ENCODE measurements at regions not wholly inside any gene's neighbourhood (a gene's known extent, or its start where the extent isn't known, plus 50 kb on each side); places are given as distances from the start of the nearest gene placed in this dataset.
"Not testable (repeated sequence)": the region's sequence is repeated elsewhere in the genome, so short reads cannot be mapped to it uniquely, and the experiment has no call there.

GRCh38 chr4:34309383-34309906 is 1934.9 kb downstream of the ARAP2 start:
- no peak for DNase-seq (ENCODE audit: low read depth, low spot score)
- H3K4me3 ChIP-seq (ENCODE audit: insufficient read length, low read depth): no peak overlapping the region
- no peaks in the 10 kb centered on the region for H3K4me1 ChIP-seq (ENCODE audit: insufficient read depth, insufficient read length)
- no peaks in the 10 kb centered on the region for H3K27me3 ChIP-seq (ENCODE audit: insufficient read depth, insufficient read length)
- TF ChIP-seq SUZ12 (IDR thresholded peaks at IDR 0.05; ENCODE audit: extremely low read depth, insufficient read depth, insufficient read length): no peak
- TF ChIP-seq YY1 (IDR thresholded peaks at IDR 0.05; ENCODE audit: insufficient read depth, insufficient read length): no peak
- TF ChIP-seq ZNF274 (IDR thresholded peaks at IDR 0.05; ENCODE audit: low read depth, low read length): no peak
- H3K9me3 ChIP-seq (ENCODE audit: insufficient read depth, low read length): no peaks in the 10 kb centered on the region
- no peak overlapping the region for H3K9ac ChIP-seq (ENCODE audit: insufficient read length, low read depth)
- H3K36me3 ChIP-seq (ENCODE audit: insufficient read depth, insufficient read length, low read length): no peaks in the 10 kb centered on the region

DNA sequence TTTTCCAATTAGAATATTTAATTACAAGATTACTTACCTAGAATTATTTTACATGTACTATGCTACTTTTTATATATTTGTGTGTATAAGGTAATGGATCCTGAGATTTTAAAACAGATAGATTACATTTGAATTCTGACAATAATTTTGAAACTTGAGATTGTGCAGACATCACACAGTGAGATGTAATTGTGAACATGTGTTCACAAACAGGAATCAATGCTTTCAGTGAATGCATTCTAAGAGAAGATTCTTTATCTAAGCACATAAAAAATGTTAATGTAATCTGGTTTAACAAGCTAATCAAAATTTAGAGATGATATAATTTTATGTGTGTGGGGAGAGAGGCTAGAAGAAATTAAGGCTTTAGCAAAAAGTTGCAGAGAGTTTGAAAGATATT is 1925.5 kb downstream of the ARAP2 start:
- Histone ChIP-seq H3K4me1 (ENCODE audit: insufficient read depth, insufficient read length) (no peaks in the 10 kb centered on the region), H3K36me3 (ENCODE audit: insufficient read depth, insufficient read length, low read length) (no peaks in the 10 kb centered on the region), H3K9ac (ENCODE audit: insufficient read length, low read depth) (no peak overlapping the region), H3K4me3 (ENCODE audit: insufficient read length, low read depth) (no peak overlapping the region), H3K27me3 (ENCODE audit: insufficient read depth, insufficient read length) (no peaks in the 10 kb centered on the region), H3K9me3 (ENCODE audit: insufficient read depth, low read length) (no peaks in the 10 kb centered on the region)
- no peak for DNase-seq (ENCODE audit: low read depth, low spot score)
- no peak for TF ChIP-seq ZNF274 (IDR thresholded peaks at IDR 0.05; ENCODE audit: low read depth, low read length)
- no peak for TF ChIP-seq YY1 (IDR thresholded peaks at IDR 0.05; ENCODE audit: insufficient read depth, insufficient read length)
- TF ChIP-seq SUZ12 (IDR thresholded peaks at IDR 0.05; ENCODE audit: extremely low read depth, insufficient read depth, insufficient read length): no peak

DNA sequence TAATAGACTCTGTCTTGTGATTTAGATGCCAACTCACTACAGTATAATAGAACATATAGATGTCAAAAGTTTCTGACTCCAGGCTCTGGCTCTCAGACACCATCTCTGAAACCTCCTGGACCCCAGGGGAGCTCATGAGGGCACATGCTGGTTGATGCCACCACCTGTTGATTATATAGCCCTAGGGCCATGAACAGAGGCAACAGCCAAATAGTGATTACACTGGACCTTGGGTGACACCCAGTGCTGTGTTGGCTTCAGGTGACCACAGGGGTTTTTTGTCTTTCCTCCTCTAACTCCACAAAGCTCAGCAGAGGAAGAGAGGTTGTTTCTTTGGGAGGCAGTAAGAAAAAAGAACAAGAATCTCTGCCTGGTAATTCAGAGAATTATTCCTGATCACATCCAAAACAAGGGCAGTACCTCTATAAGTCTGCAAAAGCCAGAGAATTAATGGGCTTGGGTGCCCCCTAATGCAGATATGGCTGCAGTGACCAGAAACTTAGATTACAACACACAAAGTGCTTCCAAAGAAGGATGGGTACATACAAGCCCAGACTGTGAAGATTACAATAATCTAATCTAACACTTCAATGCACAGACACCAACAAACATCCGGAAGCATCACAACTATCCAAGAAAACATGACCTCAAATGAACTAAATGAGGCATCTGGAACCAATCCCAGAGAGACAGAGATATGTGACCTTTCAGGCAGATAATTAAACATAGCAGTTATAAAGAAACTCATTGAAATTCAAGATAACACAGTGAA is 1920.6 kb downstream of the ARAP2 start:
- Histone ChIP-seq H3K4me1 (ENCODE audit: insufficient read depth, insufficient read length) (no peaks in the 10 kb centered on the region), H3K36me3 (ENCODE audit: insufficient read depth, insufficient read length, low read length) (no peaks in the 10 kb centered on the region)
- no peak for DNase-seq (ENCODE audit: low read depth, low spot score)

GRCh38 chr4:34328939-34329338 is 1915.4 kb downstream of the ARAP2 start:
- Histone ChIP-seq H3K9ac (ENCODE audit: insufficient read length, low read depth) (no peak overlapping the region), H3K27me3 (ENCODE audit: insufficient read depth, insufficient read length) (no peaks in the 10 kb centered on the region), H3K4me3 (ENCODE audit: insufficient read length, low read depth) (no peak overlapping the region), H3K4me1 (ENCODE audit: insufficient read depth, insufficient read length) (no peaks in the 10 kb centered on the region), H3K9me3 (ENCODE audit: insufficient read depth, low read length) (no peaks in the 10 kb centered on the region), H3K36me3 (ENCODE audit: insufficient read depth, insufficient read length, low read length) (no peaks in the 10 kb centered on the region)
- TF ChIP-seq YY1 (IDR thresholded peaks at IDR 0.05; ENCODE audit: insufficient read depth, insufficient read length) (no peak), SUZ12 (IDR thresholded peaks at IDR 0.05; ENCODE audit: extremely low read depth, insufficient read depth, insufficient read length) (no peak), ZNF274 (IDR thresholded peaks at IDR 0.05; ENCODE audit: low read depth, low read length) (no peak)
- DNase-seq (ENCODE audit: low read depth, low spot score): no peak

More for the DNA sequence above, 1920.6 kb downstream of the ARAP2 start:
- Histone ChIP-seq H3K27me3 (ENCODE audit: insufficient read depth, insufficient read length) (no peaks in the 10 kb centered on the region), H3K9me3 (ENCODE audit: insufficient read depth, low read length) (no peaks in the 10 kb centered on the region), H3K9ac (ENCODE audit: insufficient read length, low read depth) (no peak overlapping the region), H3K4me3 (ENCODE audit: insufficient read length, low read depth) (no peak overlapping the region)
- TF ChIP-seq SUZ12 (IDR thresholded peaks at IDR 0.05; ENCODE audit: extremely low read depth, insufficient read depth, insufficient read length) (no peak), ZNF274 (IDR thresholded peaks at IDR 0.05; ENCODE audit: low read depth, low read length) (no peak), YY1 (IDR thresholded peaks at IDR 0.05; ENCODE audit: insufficient read depth, insufficient read length) (no peak)

DNA sequence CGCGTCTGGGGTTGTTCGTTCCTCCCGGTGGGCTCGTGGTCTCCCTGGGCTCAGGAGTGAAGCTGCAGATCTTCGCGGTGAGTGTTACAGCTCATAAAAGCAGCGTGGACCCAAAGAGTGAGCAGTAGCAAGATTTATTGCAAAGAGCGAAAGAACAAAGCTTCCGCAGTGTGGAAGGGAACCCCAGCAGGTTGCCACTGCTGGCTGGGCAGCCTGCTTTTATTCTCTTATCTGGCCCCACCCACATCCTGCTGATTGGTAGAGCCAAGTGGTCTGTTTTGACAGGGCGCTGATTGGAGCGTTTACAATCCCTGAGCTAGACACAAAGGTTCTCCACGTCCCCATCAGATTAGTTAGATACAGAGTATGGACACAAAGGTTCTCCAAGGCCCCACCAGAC is 1909.2 kb downstream of the ARAP2 start:
- not testable (repeated sequence) for H3K9me3 ChIP-seq (ENCODE audit: insufficient read depth, low read length); H3K4me1 ChIP-seq (ENCODE audit: insufficient read depth, insufficient read length); H3K4me3 ChIP-seq (ENCODE audit: insufficient read length, low read depth); H3K36me3 ChIP-seq (ENCODE audit: insufficient read depth, insufficient read length, low read length); H3K27me3 ChIP-seq (ENCODE audit: insufficient read depth, insufficient read length); DNase-seq (ENCODE audit: low read depth, low spot score); H3K9ac ChIP-seq (ENCODE audit: insufficient read length, low read depth)

- not testable (repeated sequence) for DNase-seq (ENCODE audit: low read depth, low spot score); H3K4me1 ChIP-seq (ENCODE audit: insufficient read depth, insufficient read length); H3K9ac ChIP-seq (ENCODE audit: insufficient read length, low read depth); H3K27me3 ChIP-seq (ENCODE audit: insufficient read depth, insufficient read length); H3K4me3 ChIP-seq (ENCODE audit: insufficient read length, low read depth); H3K9me3 ChIP-seq (ENCODE audit: insufficient read depth, low read length); H3K36me3 ChIP-seq (ENCODE audit: insufficient read depth, insufficient read length, low read length)
Measured at GRCh38 chr4:34335556-34335955, 1908.8 kb downstream of the ARAP2 start.

DNA sequence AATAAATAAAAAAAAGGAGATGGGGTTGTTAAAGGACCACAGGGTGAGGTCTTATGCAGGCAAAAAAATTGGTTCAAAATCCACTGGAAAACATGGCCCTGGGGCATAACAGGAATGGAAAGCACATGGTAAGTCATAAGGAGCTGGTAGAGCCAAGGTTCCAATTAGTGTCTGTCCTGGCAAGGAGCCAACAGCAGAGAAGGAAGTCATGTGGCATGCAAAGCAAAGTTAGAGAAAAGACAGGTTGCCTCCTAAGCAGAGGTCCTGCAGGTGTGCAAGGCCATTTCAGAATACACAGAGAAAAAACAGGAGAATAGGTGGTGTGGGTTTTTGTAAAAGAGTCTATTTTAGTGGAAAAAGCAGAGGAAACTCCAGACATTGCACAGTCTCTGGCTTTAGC is 1881.7 kb downstream of the ARAP2 start:
- H3K27me3 ChIP-seq (ENCODE audit: insufficient read depth, insufficient read length): no peaks in the 10 kb centered on the region
- DNase-seq (ENCODE audit: low read depth, low spot score): no peak
- no peak overlapping the region for H3K4me3 ChIP-seq (ENCODE audit: insufficient read length, low read depth)
- H3K9me3 ChIP-seq (ENCODE audit: insufficient read depth, low read length): no peaks in the 10 kb centered on the region
- no peaks in the 10 kb centered on the region for H3K4me1 ChIP-seq (ENCODE audit: insufficient read depth, insufficient read length)
- H3K36me3 ChIP-seq (ENCODE audit: insufficient read depth, insufficient read length, low read length): no peaks in the 10 kb centered on the region
- no peak overlapping the region for H3K9ac ChIP-seq (ENCODE audit: insufficient read length, low read depth)
- TF ChIP-seq YY1 (IDR thresholded peaks at IDR 0.05; ENCODE audit: insufficient read depth, insufficient read length) (no peak), SUZ12 (IDR thresholded peaks at IDR 0.05; ENCODE audit: extremely low read depth, insufficient read depth, insufficient read length) (no peak), ZNF274 (IDR thresholded peaks at IDR 0.05; ENCODE audit: low read depth, low read length) (no peak)

All from NT2/D1 (cell line).